HepG2 (cell line): ENCODE measurements at regions not wholly inside any gene's neighbourhood (a gene's known extent, or its start where the extent isn't known, plus 50 kb on each side); places are given as distances from the start of the nearest gene placed in this dataset.

Experiments
- ATAC-seq: fragments of 200-7000 bp; cut with Tn5 transposase; 3 replicates; pipeline ENCODE4 v1.9.1; 2020; ENCODE audit warnings: mild to moderate bottlenecking, moderate library complexity
- BruUV-seq: library from RNA; stranded (reverse); fragments of 400-500 nt; replicated peaks from 2 replicates; lab custom pipeline; 2021; lab: Mats Ljungman, UMichigan
- CTCF ChIA-PET: fragments of 300-600 bp; formaldehyde crosslinking; extraction: SDS; loops from one replicate; lab custom pipeline; 2021; ENCODE audit warnings: low total read pairs, inconsistent platforms, low intra/inter-chr PET ratio; lab: Yijun Ruan, JAX
- POLR2A ChIA-PET: fragments of 350-600 bp; sonication (Branson Sonifier 250); formaldehyde crosslinking; loops from one replicate; lab custom pipeline; 2020; ENCODE audit warnings: antibody characterized with exemption, inconsistent platforms; lab: Yijun Ruan, JAX
- DNase-seq: peaks from one replicate; pipeline ENCODE4 v3.0.0-alpha.2; 2015; ENCODE audit warnings: low spot score
- FAIRE-seq: peaks from 3 replicates; lab custom pipeline; 2011; peaks lifted over from hg19 to GRCh38; lab: Jason Lieb, UNC
- H2AFZ ChIP-seq: one replicate; pipeline ENCODE4 v1.6.1; 2011; ENCODE audit warnings: low read length, inconsistent platforms
- H3K27ac ChIP-seq: fragments of 300-600 bp; 3 replicates; pipeline ENCODE4 v1.8.0; 2011; ENCODE audit warnings: mixed run types, mild to moderate bottlenecking, mixed read lengths, low read length, inconsistent platforms; ENCODE audit not compliant: insufficient read depth; ENCODE audit errors: extremely low read length
- H3K27me3 ChIP-seq, 2 experiments: fragments of 200-600 bp in 1 of 2; 2 replicates in 1 of 2; 3 replicates in 1 of 2; pipeline versions ENCODE4 v1.6.0 to v1.8.0; 2011; ENCODE audit warnings: low read length in 2 of 2, mild to moderate bottlenecking in 2 of 2, moderate library complexity in 2 of 2, inconsistent platforms in 1 of 2; ENCODE audit not compliant: insufficient read depth in 2 of 2, control insufficient read depth in 1 of 2
- H3K36me3 ChIP-seq, 2 experiments: fragments of 200-600 bp in 1 of 2; replicated peaks in 1 of 2; 2 replicates in 1 of 2; 3 replicates in 1 of 2; pipeline versions ENCODE4 v1.5.1 to v1.8.0; 2011; ENCODE audit warnings: low read length in 2 of 2, inconsistent platforms in 1 of 2; ENCODE audit not compliant: insufficient read depth in 2 of 2, control insufficient read depth in 1 of 2
- H3K4me1 ChIP-seq: 2 replicates; pipeline ENCODE4 v1.5.1; 2012; ENCODE audit warnings: low read length, inconsistent platforms; ENCODE audit not compliant: insufficient read depth
- H3K4me2 ChIP-seq: 2 replicates; pipeline ENCODE4 v1.6.0; 2011; ENCODE audit warnings: low read depth, low read length, inconsistent platforms
- H3K4me3 ChIP-seq, 3 experiments: fragments of 200-600 bp in 1 of 3; sonication (generic), shearing (Covaris generic) in 1 of 3; replicated peaks in 1 of 3; 2 replicates each; pipeline ENCODE4 v1.5.1; 2011 to 2016; ENCODE audit warnings: low read length in 3 of 3, inconsistent platforms in 2 of 3, low read depth in 2 of 3, mild to moderate bottlenecking in 2 of 3, control low read depth in 1 of 3, mixed read lengths in 1 of 3; ENCODE audit not compliant: insufficient read depth in 1 of 3
- H3K79me2 ChIP-seq: one replicate; pipeline ENCODE4 v1.6.1; 2011; ENCODE audit warnings: low read length, inconsistent platforms; ENCODE audit not compliant: insufficient read depth
- H3K9ac ChIP-seq: 2 replicates; pipeline ENCODE4 v1.6.0; 2011; ENCODE audit warnings: mild to moderate bottlenecking, low read depth, low read length, inconsistent platforms; ENCODE audit not compliant: insufficient read depth
- H3K9me3 ChIP-seq: 2 replicates; pipeline ENCODE4 v1.5.1; 2012; ENCODE audit warnings: mild to moderate bottlenecking, low read length
- H4K20me1 ChIP-seq: 2 replicates; pipeline ENCODE4 v1.6.0; 2011; ENCODE audit warnings: inconsistent platforms, mild to moderate bottlenecking, low read length, moderate library complexity; ENCODE audit not compliant: insufficient read depth
- ARID3A ChIP-seq: IDR thresholded peaks from 2 replicates; pipeline ENCODE4 v1.6.1; 2012; ENCODE audit warnings: low read depth, low read length, improper control_type of control experiment
- CBX1 ChIP-seq: IDR thresholded peaks from one replicate; pipeline ENCODE4 v1.6.1; 2016; ENCODE audit warnings: antibody characterized with exemption, low read depth
- DDIT3 ChIP-seq: sonication (generic); formaldehyde crosslinking; IDR thresholded peaks from 2 replicates; pipeline ENCODE4 v1.4.0; 2020; ENCODE audit warnings: mild to moderate bottlenecking, missing genetic modification reagents
- GRHL1 ChIP-seq: sonication (generic); formaldehyde crosslinking; conservative IDR thresholded peaks from 2 replicates; pipeline ENCODE4 v1.8.0; 2022; ENCODE audit warnings: missing genetic modification reagents
- HNRNPLL ChIP-seq: fragments of 200-400 bp; formaldehyde crosslinking; IDR thresholded peaks from 2 replicates; pipeline ENCODE4 v1.6.1; 2017; ENCODE audit warnings: mild to moderate bottlenecking, low read depth, low read length; ENCODE audit not compliant: poor library complexity, severe bottlenecking
- HOMEZ ChIP-seq: IDR thresholded peaks from 2 replicates; pipeline ENCODE4 v1.6.1; 2016; ENCODE audit warnings: low read depth
- KDM5B ChIP-seq: sonication (generic); formaldehyde crosslinking; IDR thresholded peaks from 2 replicates; pipeline ENCODE4 v1.4.0; 2020; ENCODE audit warnings: missing genetic modification reagents, mild to moderate bottlenecking, borderline replicate concordance
- PRMT3 ChIP-seq: sonication (generic); formaldehyde crosslinking; IDR thresholded peaks from 2 replicates; pipeline ENCODE4 v1.8.1; 2022; ENCODE audit warnings: low read depth, mild to moderate bottlenecking, moderate library complexity, missing genetic modification reagents, borderline replicate concordance
- SYNCRIP ChIP-seq: fragments of 200-400 bp; formaldehyde crosslinking; IDR thresholded peaks from 2 replicates; pipeline ENCODE4 v1.6.1; 2018; ENCODE audit warnings: mild to moderate bottlenecking, low read depth, low read length; ENCODE audit not compliant: insufficient read depth
- XRCC5 ChIP-seq: fragments of 200-400 bp; formaldehyde crosslinking; optimal IDR thresholded peaks from 2 replicates; pipeline ENCODE3; 2017; ENCODE audit warnings: mild to moderate bottlenecking, low read length
- ZNF225 ChIP-seq: sonication (generic); formaldehyde crosslinking; IDR thresholded peaks from 2 replicates; pipeline ENCODE4 v1.4.0; 2020; ENCODE audit warnings: mild to moderate bottlenecking, missing genetic modification reagents
- ZNF292 ChIP-seq: sonication (generic); formaldehyde crosslinking; IDR thresholded peaks from 2 replicates; pipeline ENCODE4 v1.8.1; 2022; ENCODE audit warnings: mild to moderate bottlenecking, low read depth, missing genetic modification reagents, borderline replicate concordance
- ZNF572 ChIP-seq: sonication (generic); formaldehyde crosslinking; IDR thresholded peaks from 2 replicates; pipeline ENCODE4 v1.5.1; 2020; ENCODE audit warnings: mild to moderate bottlenecking, missing genetic modification reagents
- ZSCAN12 ChIP-seq: sonication (generic); formaldehyde crosslinking; IDR thresholded peaks from 2 replicates; pipeline ENCODE4 v1.9.0; 2021; ENCODE audit warnings: mild to moderate bottlenecking, missing genetic modification reagents
- WGBS: methylation state at CpG from one replicate; pipeline ENCODE4 v1.1.6; 2017; ENCODE audit warnings: low lambda C conversion rate; 5-methylcytosine and 5-hydroxymethylcytosine counted together
- in situ Hi-C: cut with HindIII; loops from 2 replicates; pipeline ENCODE4 v1.10.0; 2017; ENCODE audit warnings: low pct_unique_long_range_greater_than_20kb; ENCODE audit not compliant: extremely low pct_ligation_motif_present
- intact Hi-C: fragments of 100-400 bp; cut with micrococcal nuclease; formaldehyde crosslinking; loops from one replicate; pipeline ENCODE4 v1.10.0; 2022; ENCODE audit not compliant: unreplicated experiment

GRCh38 chr3:178915365-178915764 lies 156.2 kb downstream of the ZMAT3 start:
- H3K9ac ChIP-seq = no peak overlapping the region
- FAIRE-seq (no peak), DNase-seq (no peak), ATAC-seq (no peak)
- no peak overlapping the region for H3K27ac ChIP-seq
- BruUV-seq = no TSS peak
- no peak overlapping the region for H3K4me2 ChIP-seq
- POLR2A ChIA-PET = no interaction called here
- in situ Hi-C loops (no loop called here), intact Hi-C loops (no loop called here)
- H3K27me3 ChIP-seq = no peaks in the 10 kb centered on the region
- no peak overlapping the region for H3K4me3 ChIP-seq
- H3K9me3 ChIP-seq = peaks cover 27% of the 10 kb centered on the region
- no CpG with 5 or more reads among the region's 2 CpGs for WGBS
- H3K4me1 ChIP-seq = no peaks in the 10 kb centered on the region
- no peaks in the 10 kb centered on the region for H3K79me2 ChIP-seq
- H4K20me1 ChIP-seq = no peaks in the 10 kb centered on the region
- TF ChIP-seq SYNCRIP (no peak), ZNF292 (CRISPR knock-in tag) (no peak), CBX1 (no peak), ZSCAN12 (CRISPR knock-in tag) (no peak), KDM5B (no peak), HNRNPLL (no peak), DDIT3 (CRISPR knock-in tag) (no peak)
- TF ChIP-seq, all 625 proteins: peak for 0
- CTCF ChIA-PET = no interaction called here
- Histone ChIP-seq H2AFZ (no peak overlapping the region), H3K36me3 (no peaks in the 10 kb centered on the region)

GRCh38 chr3:178907081-178907480 lies 164.5 kb downstream of the ZMAT3 start:
- ChIA-PET POLR2A (no interaction called here), CTCF (no interaction called here)
- intact Hi-C loops = no loop called here
- H3K4me1 ChIP-seq = no peaks in the 10 kb centered on the region
- BruUV-seq = no TSS peak
- FAIRE-seq (no peak), DNase-seq (no peak), ATAC-seq (no peak)
- no peak overlapping the region for H3K4me2 ChIP-seq
- 0% methylated on average over 1 of the region's 1 CpG for WGBS
- H3K27me3 ChIP-seq = no peaks in the 10 kb centered on the region
- H3K4me3 ChIP-seq = no peak overlapping the region
- H3K36me3 ChIP-seq = no peaks in the 10 kb centered on the region
- H3K9me3 ChIP-seq = no peaks in the 10 kb centered on the region
- H2AFZ ChIP-seq = no peak overlapping the region
- in situ Hi-C loops = no loop called here
- H4K20me1 ChIP-seq = no peaks in the 10 kb centered on the region
- no peaks in the 10 kb centered on the region for H3K79me2 ChIP-seq
- no peak overlapping the region for H3K27ac ChIP-seq
- H3K9ac ChIP-seq = no peak overlapping the region
- TF ChIP-seq XRCC5 (no peak), PRMT3 (CRISPR knock-in tag) (no peak), ZNF225 (no peak), ZNF572 (CRISPR knock-in tag) (no peak), ARID3A (no peak), HOMEZ (CRISPR knock-in tag) (no peak), GRHL1 (CRISPR knock-in tag) (no peak)
